ENCODE measurements at regions not wholly inside any gene's neighbourhood (a gene's known extent, or its start where the extent isn't known, plus 50 kb on each side); places are given as distances from the start of the nearest gene placed in this dataset.

GRCh38 chr6:122337645-122338044, 61.8 kb upstream of the HSF2 start:
- TF ChIP-seq, protein P1, sequence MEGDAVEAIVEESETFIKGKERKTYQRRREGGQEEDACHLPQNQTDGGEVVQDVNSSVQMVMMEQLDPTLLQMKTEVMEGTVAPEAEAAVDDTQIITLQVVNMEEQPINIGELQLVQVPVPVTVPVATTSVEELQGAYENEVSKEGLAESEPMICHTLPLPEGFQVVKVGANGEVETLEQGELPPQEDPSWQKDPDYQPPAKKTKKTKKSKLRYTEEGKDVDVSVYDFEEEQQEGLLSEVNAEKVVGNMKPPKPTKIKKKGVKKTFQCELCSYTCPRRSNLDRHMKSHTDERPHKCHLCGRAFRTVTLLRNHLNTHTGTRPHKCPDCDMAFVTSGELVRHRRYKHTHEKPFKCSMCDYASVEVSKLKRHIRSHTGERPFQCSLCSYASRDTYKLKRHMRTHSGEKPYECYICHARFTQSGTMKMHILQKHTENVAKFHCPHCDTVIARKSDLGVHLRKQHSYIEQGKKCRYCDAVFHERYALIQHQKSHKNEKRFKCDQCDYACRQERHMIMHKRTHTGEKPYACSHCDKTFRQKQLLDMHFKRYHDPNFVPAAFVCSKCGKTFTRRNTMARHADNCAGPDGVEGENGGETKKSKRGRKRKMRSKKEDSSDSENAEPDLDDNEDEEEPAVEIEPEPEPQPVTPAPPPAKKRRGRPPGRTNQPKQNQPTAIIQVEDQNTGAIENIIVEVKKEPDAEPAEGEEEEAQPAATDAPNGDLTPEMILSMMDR (IDR thresholded peaks at IDR 0.05) = no peak
- no peak for TF ChIP-seq POLR2A (IDR thresholded peaks at IDR 0.05)

All from tibial nerve (tissue), 3 donors.